ENCODE measurements at regions not wholly inside any gene's neighbourhood (a gene's known extent, or its start where the extent isn't known, plus 50 kb on each side); places are given as distances from the start of the nearest gene placed in this dataset.

DNA sequence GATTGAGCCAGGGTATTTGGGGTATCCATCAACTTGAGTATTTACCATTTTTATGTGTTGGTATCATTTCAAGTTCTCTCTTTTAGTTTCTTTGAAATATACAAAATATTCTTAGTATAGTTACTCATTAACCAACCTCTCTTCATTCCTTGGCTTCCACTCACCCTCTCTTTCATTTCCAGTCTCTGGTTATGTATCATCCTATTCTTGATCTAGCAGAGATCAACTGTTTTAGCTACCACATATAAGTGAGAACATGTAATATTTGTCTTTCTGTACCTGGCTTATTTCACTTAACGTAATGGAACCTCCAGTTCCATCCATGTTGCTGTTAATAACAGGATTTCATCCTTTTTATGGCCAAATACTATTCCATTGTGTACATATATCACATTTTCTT, 86.9 kb downstream of the DACT1 start:
- DNase-seq (ENCODE audit: extremely low spot score), result no peak
- H3K27me3 ChIP-seq, result no peaks in the 10 kb centered on the region
- no peaks in the 10 kb centered on the region for H3K9me3 ChIP-seq
- no peaks in the 10 kb centered on the region for H3K4me1 ChIP-seq
- H3K4me3 ChIP-seq, result no peak overlapping the region
- intact Hi-C loops (cut with DNase I), result no loop called here
- TF ChIP-seq EP300 (IDR thresholded peaks at IDR 0.05) (no peak), POLR2AphosphoS5 (IDR thresholded peaks at IDR 0.05) (no peak), POLR2A (IDR thresholded peaks at IDR 0.05; ENCODE audit: low read depth) (no peak)
- TF ChIP-seq, protein P1, sequence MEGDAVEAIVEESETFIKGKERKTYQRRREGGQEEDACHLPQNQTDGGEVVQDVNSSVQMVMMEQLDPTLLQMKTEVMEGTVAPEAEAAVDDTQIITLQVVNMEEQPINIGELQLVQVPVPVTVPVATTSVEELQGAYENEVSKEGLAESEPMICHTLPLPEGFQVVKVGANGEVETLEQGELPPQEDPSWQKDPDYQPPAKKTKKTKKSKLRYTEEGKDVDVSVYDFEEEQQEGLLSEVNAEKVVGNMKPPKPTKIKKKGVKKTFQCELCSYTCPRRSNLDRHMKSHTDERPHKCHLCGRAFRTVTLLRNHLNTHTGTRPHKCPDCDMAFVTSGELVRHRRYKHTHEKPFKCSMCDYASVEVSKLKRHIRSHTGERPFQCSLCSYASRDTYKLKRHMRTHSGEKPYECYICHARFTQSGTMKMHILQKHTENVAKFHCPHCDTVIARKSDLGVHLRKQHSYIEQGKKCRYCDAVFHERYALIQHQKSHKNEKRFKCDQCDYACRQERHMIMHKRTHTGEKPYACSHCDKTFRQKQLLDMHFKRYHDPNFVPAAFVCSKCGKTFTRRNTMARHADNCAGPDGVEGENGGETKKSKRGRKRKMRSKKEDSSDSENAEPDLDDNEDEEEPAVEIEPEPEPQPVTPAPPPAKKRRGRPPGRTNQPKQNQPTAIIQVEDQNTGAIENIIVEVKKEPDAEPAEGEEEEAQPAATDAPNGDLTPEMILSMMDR (IDR thresholded peaks at IDR 0.05), result no peak
- WGBS, result 90% methylated on average over 1 of the region's 1 CpG
- no peaks in the 10 kb centered on the region for H3K36me3 ChIP-seq
- H3K27ac ChIP-seq (replicated peaks in 1 of 4), result no peak overlapping the region

DNA sequence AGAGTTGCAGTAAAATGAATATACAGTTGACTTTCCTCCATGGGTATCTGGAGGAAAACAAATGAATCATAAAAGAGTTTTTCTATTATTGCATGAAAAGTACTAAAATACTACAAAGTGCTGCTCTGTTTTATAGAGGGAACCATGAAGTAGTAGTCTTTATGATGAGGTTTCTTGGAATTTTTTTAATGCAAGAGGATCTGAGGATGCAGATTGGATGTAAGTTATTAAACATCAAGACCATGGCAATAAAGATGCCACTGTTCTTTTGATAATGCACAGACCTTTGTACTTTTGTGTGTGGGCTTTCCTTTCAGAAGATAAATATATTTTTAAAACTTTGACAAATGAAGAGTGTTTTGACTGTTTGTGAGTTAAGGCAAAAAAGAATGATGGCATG, 87.5 kb downstream of the DACT1 start:
- Histone ChIP-seq H3K4me1 (no peaks in the 10 kb centered on the region), H3K27me3 (no peaks in the 10 kb centered on the region), H3K4me3 (no peak overlapping the region), H3K27ac (replicated peaks in 1 of 4) (no peak overlapping the region), H3K36me3 (no peaks in the 10 kb centered on the region), H3K9me3 (no peaks in the 10 kb centered on the region)
- intact Hi-C loops (cut with DNase I), result no loop called here
- no peak for DNase-seq (ENCODE audit: extremely low spot score)
- TF ChIP-seq, protein P1 (IDR thresholded peaks at IDR 0.05), result no peak
- TF ChIP-seq POLR2A (IDR thresholded peaks at IDR 0.05; ENCODE audit: low read depth), result no peak
- no peak for TF ChIP-seq EP300 (IDR thresholded peaks at IDR 0.05)
- no peak for TF ChIP-seq POLR2AphosphoS5 (IDR thresholded peaks at IDR 0.05)

DNA sequence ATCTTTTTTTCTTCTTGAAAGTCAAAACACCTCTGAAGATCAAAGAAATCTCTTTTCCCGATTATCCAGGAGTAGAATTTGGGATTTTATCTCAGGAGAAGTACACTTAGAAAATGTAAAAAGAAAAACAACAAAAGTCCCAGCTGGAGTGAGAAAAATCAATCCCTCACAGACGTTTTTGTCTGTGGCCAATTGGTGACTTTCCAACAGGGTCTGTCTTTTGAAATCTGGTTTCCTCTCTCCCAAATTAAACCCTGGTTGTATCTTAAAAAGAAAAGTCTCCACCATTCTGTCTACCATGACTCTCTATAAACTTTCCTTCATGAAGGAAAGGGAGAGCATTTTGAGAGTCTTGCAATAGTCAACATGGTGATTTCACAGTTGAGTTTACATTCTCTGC, 88.1 kb downstream of the DACT1 start:
- Histone ChIP-seq H3K9me3 (no peaks in the 10 kb centered on the region), H3K4me3 (no peak overlapping the region), H3K27ac (replicated peaks in 1 of 4) (no peak overlapping the region), H3K27me3 (no peaks in the 10 kb centered on the region), H3K4me1 (peaks cover 0 to 4% (median 1%) of the 10 kb centered on the region in 4 donors), H3K36me3 (no peaks in the 10 kb centered on the region)
- intact Hi-C loops (cut with DNase I), result no loop called here
- TF ChIP-seq, protein P1 (IDR thresholded peaks at IDR 0.05), result no peak
- no peak for TF ChIP-seq EP300 (IDR thresholded peaks at IDR 0.05)
- no peak for TF ChIP-seq POLR2A (IDR thresholded peaks at IDR 0.05; ENCODE audit: low read depth)
- no peak for TF ChIP-seq POLR2AphosphoS5 (IDR thresholded peaks at IDR 0.05)
- WGBS, result 33% methylated on average over 2 of the region's 2 CpGs
- DNase-seq (ENCODE audit: extremely low spot score), result no peak

DNA sequence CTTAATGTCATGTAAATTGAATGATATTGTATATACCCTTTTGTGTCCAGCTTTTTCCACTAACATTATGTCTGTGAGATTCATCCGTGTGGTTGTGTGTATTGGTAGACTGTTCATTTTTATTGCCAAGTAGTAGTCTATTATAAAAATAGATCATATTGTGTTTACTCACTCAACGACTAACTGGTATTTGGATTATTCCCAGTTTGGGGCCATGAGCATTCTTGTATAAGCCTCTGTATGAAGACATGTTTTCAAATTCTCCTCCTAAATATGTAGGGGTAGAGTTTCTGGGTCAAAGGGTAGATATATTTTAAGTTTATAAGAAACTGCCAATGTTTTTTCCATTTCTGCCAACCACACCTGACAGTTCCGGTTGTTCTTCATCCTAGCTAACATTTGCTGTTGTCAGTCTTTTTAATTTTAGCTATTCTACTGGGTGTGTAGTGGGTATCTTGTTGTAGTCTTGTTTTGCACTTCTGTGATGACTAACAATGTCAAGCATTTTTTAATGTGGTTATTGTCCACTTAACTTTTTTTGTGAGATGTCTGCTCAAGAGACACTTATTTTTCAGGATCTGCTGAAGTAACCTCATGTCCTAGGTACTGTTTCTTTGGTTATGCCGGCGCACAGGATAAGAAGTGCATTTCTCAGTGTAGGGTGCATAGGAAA, 93.2 kb downstream of the DACT1 start:
- no peak for TF ChIP-seq POLR2AphosphoS5 (IDR thresholded peaks at IDR 0.05)
- TF ChIP-seq EP300 (IDR thresholded peaks at IDR 0.05), result no peak
- TF ChIP-seq, protein P1 (IDR thresholded peaks at IDR 0.05), result no peak
- no peak for TF ChIP-seq POLR2A (IDR thresholded peaks at IDR 0.05; ENCODE audit: low read depth)
- Histone ChIP-seq H3K4me3 (no peak overlapping the region), H3K27me3 (no peaks in the 10 kb centered on the region), H3K4me1 (peaks cover 6 to 15% (median 7%) of the 10 kb centered on the region in 4 donors), H3K27ac (replicated peaks in 1 of 4) (no peak overlapping the region), H3K36me3 (no peaks in the 10 kb centered on the region), H3K9me3 (no peaks in the 10 kb centered on the region)
- DNase-seq (ENCODE audit: extremely low spot score), result no peak
- intact Hi-C loops (cut with DNase I), result no loop called here
- 77% methylated on average over 5 of the region's 5 CpGs for WGBS
